Caco-2 (cell line): ENCODE measurements at regions not wholly inside any gene's neighbourhood (a gene's known extent, or its start where the extent isn't known, plus 50 kb on each side); places are given as distances from the start of the nearest gene placed in this dataset.
"Not testable (repeated sequence)": the region's sequence is repeated elsewhere in the genome, so short reads cannot be mapped to it uniquely, and the experiment has no call there.

Experiments used
- BruUV-seq: library from RNA; stranded (reverse); fragments of 400-500 nt; replicated peaks from 2 replicates; lab custom pipeline; 2021; lab: Mats Ljungman, UMichigan
- CTCF ChIA-PET: fragments of 300-600 bp; sonication (Branson Sonifier 250); formaldehyde crosslinking; loops from one replicate; lab custom pipeline; 2022; ENCODE audit warnings: antibody characterized with exemption; lab: Charles Lee
- POLR2A ChIA-PET: fragments of 300-600 bp; sonication (Branson Sonifier 250); formaldehyde crosslinking; loops from one replicate; lab custom pipeline; 2022; ENCODE audit warnings: antibody characterized with exemption; lab: Charles Lee
- DNase-seq, 2 experiments: peaks; one replicate each; pipeline versions ENCODE4 v3.0.0 to v3.0.0-alpha.2; 2020 to 2022
- H3K27me3 ChIP-seq: replicated peaks from 2 replicates; pipeline ENCODE4 v1.6.0; 2011; ENCODE audit warnings: low read length; ENCODE audit not compliant: control insufficient read depth, insufficient read depth
- H3K36me3 ChIP-seq: 2 replicates; pipeline ENCODE4 v1.5.1; 2011; ENCODE audit warnings: low read length; ENCODE audit not compliant: control insufficient read depth, insufficient read depth
- H3K4me1 ChIP-seq: fragments of 250-450 bp; sonication (Bioruptor Pico); 2 replicates; pipeline ENCODE4 v1.5.1; 2020; ENCODE audit warnings: mild to moderate bottlenecking
- H3K4me3 ChIP-seq: 2 replicates; pipeline ENCODE4 v1.5.1; 2011; ENCODE audit warnings: low read depth, mild to moderate bottlenecking, control low read depth, low read length
- H3K9me3 ChIP-seq: fragments of 250-450 bp; sonication (Bioruptor Pico); 2 replicates; pipeline ENCODE4 v1.5.1; 2020; ENCODE audit warnings: mild to moderate bottlenecking, moderate library complexity
- H3K27ac Mint-ChIP-seq: one replicate; pipeline ENCODE4 v1.8.0; 2022; ENCODE audit warnings: mixed read lengths; ENCODE audit not compliant: unreplicated experiment
- H3K27me3 Mint-ChIP-seq: one replicate; pipeline ENCODE4 v1.8.0; 2022; ENCODE audit warnings: mixed read lengths; ENCODE audit not compliant: insufficient read depth, unreplicated experiment
- H3K36me3 Mint-ChIP-seq: one replicate; pipeline ENCODE4 v1.8.0; 2022; ENCODE audit warnings: mild to moderate bottlenecking, mixed read lengths; ENCODE audit not compliant: insufficient read depth, unreplicated experiment
- H3K4me1 Mint-ChIP-seq: one replicate; pipeline ENCODE4 v1.8.0; 2022; ENCODE audit warnings: low read depth, mixed read lengths; ENCODE audit not compliant: unreplicated experiment
- H3K4me3 Mint-ChIP-seq: one replicate; pipeline ENCODE4 v1.8.0; 2022; ENCODE audit warnings: mild to moderate bottlenecking, moderate library complexity, mixed read lengths; ENCODE audit not compliant: unreplicated experiment
- H3K9me3 Mint-ChIP-seq: one replicate; pipeline ENCODE4 v1.8.0; 2022; ENCODE audit warnings: mixed read lengths; ENCODE audit not compliant: unreplicated experiment
- CTCF ChIP-seq, 2 experiments: fragments of 200-600 bp in 1 of 2; IDR thresholded peaks; 1 replicate in 1 of 2; 2 replicates in 1 of 2; pipeline versions ENCODE4 v1.5.1 to v1.8.0; 2011 to 2022; ENCODE audit warnings: antibody characterized with exemption in 1 of 2, control low read depth in 1 of 2, inconsistent platforms in 1 of 2, low read depth in 1 of 2, low read length in 1 of 2, mild to moderate bottlenecking in 1 of 2, moderate library complexity in 1 of 2; ENCODE audit not compliant: insufficient read depth in 1 of 2, severe bottlenecking in 1 of 2, unreplicated experiment in 1 of 2
- intact Hi-C: fragments of 100-400 bp; cut with micrococcal nuclease; formaldehyde crosslinking; loops from one replicate; pipeline ENCODE4 v1.10.0; 2022; ENCODE audit not compliant: unreplicated experiment

DNA sequence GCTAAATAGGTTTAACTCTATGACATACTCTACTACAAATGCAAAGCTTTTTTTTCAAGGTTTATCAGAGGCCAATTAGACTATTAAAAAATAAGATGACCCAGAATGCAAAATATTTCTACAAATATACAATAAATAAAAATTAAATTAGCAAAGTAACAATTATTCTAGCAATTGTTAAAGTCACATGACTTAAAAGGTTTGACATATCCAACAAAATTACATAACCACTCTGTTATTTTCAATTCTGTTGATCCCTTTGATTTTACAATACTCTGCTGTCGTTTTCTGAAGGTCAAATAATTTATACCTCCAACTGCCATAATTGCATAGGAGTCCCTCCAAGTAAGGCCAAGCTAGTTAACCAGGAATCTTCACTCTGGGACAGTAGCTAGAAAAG, 292.6 kb upstream of the MIR17HG start:
- intact Hi-C loops, result no loop called here
- H3K9me3 ChIP-seq, result no peaks in the 10 kb centered on the region
- no peak for DNase-seq
- H3K4me1 ChIP-seq, result no peaks in the 10 kb centered on the region
- Mint-ChIP-seq H3K27me3 (peaks cover 2% of the 10 kb centered on the region), H3K36me3 (no peaks in the 10 kb centered on the region), H3K4me3 (no peak overlapping the region), H3K9me3 (no peaks in the 10 kb centered on the region), H3K4me1 (no peaks in the 10 kb centered on the region), H3K27ac (no peak overlapping the region)
- no peaks in the 10 kb centered on the region for H3K27me3 ChIP-seq
- POLR2A ChIA-PET, result no interaction called here
- CTCF ChIA-PET, result no interaction called here
- H3K4me3 ChIP-seq, result no peak overlapping the region
- H3K36me3 ChIP-seq, result no peaks in the 10 kb centered on the region
- no TSS peak for BruUV-seq
- no peak for TF ChIP-seq CTCF (IDR thresholded peaks at IDR 0.05; ENCODE audit: insufficient read depth in 1 of 2, low read depth in 1 of 2, low read length in 1 of 2, severe bottlenecking in 1 of 2, unreplicated experiment in 1 of 2)

- Mint-ChIP-seq H3K4me1 (no peaks in the 10 kb centered on the region), H3K36me3 (no peaks in the 10 kb centered on the region), H3K27ac (no peak overlapping the region), H3K27me3 (peaks cover 2% of the 10 kb centered on the region), H3K9me3 (no peaks in the 10 kb centered on the region), H3K4me3 (no peak overlapping the region)
- no peaks in the 10 kb centered on the region for H3K36me3 ChIP-seq
- H3K9me3 ChIP-seq, result no peaks in the 10 kb centered on the region
- H3K4me1 ChIP-seq, result no peaks in the 10 kb centered on the region
- H3K27me3 ChIP-seq, result no peaks in the 10 kb centered on the region
- POLR2A ChIA-PET, result no interaction called here
- intact Hi-C loops, result no loop called here
- no peak overlapping the region for H3K4me3 ChIP-seq
- BruUV-seq, result no TSS peak
- CTCF ChIA-PET, result interaction anchor here (0.7 kb wide), 1 partner anchor 22 kb away, joined by 4 read pairs; no protein-coding TSS in a partner anchor
- no peak for TF ChIP-seq CTCF (IDR thresholded peaks at IDR 0.05; ENCODE audit: insufficient read depth in 1 of 2, low read depth in 1 of 2, low read length in 1 of 2, severe bottlenecking in 1 of 2, unreplicated experiment in 1 of 2)
- DNase-seq, result no peak
These were observed 290.7 kb upstream of the MIR17HG start for GRCh38 chr13:91056746-91057145.

DNA sequence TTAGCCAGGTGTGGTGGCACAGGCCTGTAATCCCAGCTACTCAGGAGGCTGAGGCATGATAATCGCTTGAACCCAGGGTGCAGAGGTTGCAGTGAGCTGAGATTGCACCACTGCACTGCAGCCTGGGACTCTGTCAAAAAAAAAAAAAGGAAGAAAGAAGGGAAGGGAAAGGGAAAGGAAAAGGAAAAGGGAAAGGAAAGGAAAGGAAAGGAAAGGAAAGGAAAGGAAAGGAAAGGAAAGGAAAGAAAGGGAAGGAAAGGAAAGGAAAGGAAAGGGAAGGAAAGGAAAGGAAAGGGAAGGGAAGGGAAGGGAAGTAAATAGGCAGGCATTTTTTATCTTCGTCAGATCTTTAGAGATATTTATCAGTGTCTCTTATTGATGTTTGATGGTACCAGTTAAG, 290.0 kb upstream of the MIR17HG start:
- BruUV-seq, H3K4me1 Mint-ChIP-seq, H3K4me3 ChIP-seq, H3K27ac Mint-ChIP-seq, H3K4me1 ChIP-seq, intact Hi-C loops, H3K36me3 Mint-ChIP-seq, H3K27me3 Mint-ChIP-seq, POLR2A ChIA-PET, H3K36me3 ChIP-seq, H3K9me3 ChIP-seq, H3K27me3 ChIP-seq, H3K4me3 Mint-ChIP-seq, DNase-seq, H3K9me3 Mint-ChIP-seq: not testable (repeated sequence)
- CTCF ChIA-PET, result interaction anchor here (0.7 kb wide), 1 partner anchor 21 kb away, joined by 4 read pairs; no protein-coding TSS in a partner anchor

DNA sequence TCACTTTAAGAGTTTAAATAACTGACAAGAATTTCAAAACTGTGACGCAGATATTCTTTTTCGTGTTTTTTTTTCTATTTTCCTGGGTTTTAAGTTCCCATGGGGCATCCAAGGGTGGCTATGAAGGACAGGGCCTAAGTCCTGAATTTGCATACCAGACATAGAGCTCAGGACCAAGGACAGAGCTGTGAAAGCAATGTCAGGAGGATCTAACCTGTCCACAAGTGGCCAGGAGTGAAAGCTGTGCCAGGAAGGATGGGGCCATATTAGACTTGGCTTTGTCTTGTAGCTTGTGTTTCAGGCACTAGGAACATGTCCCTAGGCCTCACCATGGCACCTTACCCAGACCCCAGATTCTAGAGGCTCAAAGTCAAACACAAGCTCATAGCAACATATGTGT, 289.4 kb upstream of the MIR17HG start:
- Histone ChIP-seq H3K36me3 (no peaks in the 10 kb centered on the region), H3K4me1 (no peaks in the 10 kb centered on the region), H3K27me3 (no peaks in the 10 kb centered on the region), H3K9me3 (no peaks in the 10 kb centered on the region), H3K4me3 (no peak overlapping the region)
- H3K4me1 Mint-ChIP-seq, result no peaks in the 10 kb centered on the region
- H3K4me3 Mint-ChIP-seq, result no peak overlapping the region
- TF ChIP-seq CTCF (IDR thresholded peaks at IDR 0.05; ENCODE audit: insufficient read depth in 1 of 2, low read depth in 1 of 2, low read length in 1 of 2, severe bottlenecking in 1 of 2, unreplicated experiment in 1 of 2), result no peak
- POLR2A ChIA-PET, result no interaction called here
- no TSS peak for BruUV-seq
- peaks cover 2% of the 10 kb centered on the region for H3K27me3 Mint-ChIP-seq
- H3K36me3 Mint-ChIP-seq, result no peaks in the 10 kb centered on the region
- DNase-seq, result peak; percentile 41 to 48
- no peak overlapping the region for H3K27ac Mint-ChIP-seq
- no peaks in the 10 kb centered on the region for H3K9me3 Mint-ChIP-seq
- intact Hi-C loops, result loop anchor here (2.0 kb wide), 1 partner anchor 15 kb away; no protein-coding TSS in a partner anchor
- CTCF ChIA-PET, result no interaction called here
